ENCODE measurements at regions not wholly inside any gene's neighbourhood (a gene's known extent, or its start where the extent isn't known, plus 50 kb on each side); places are given as distances from the start of the nearest gene placed in this dataset.

- Mint-ChIP-seq H3K27ac (no peak overlapping the region), H3K4me1 (no peaks in the 10 kb centered on the region), H3K4me3 (no peak overlapping the region), H3K36me3 (no peaks in the 10 kb centered on the region), H3K27me3 (ENCODE audit: low read depth) (no peaks in the 10 kb centered on the region), H3K9me3 (no peaks in the 10 kb centered on the region)
- TF ChIP-seq CTCF (IDR thresholded peaks at IDR 0.05; ENCODE audit: unreplicated experiment): no peak
- DNase-seq (ENCODE audit: low spot score in 2 of 2, unreplicated experiment in 2 of 2): no peak
Measured at GRCh38 chr1:186569856-186570255, 108.9 kb upstream of the PDC start.

GRCh38 chr1:186568221-186568620, 107.3 kb upstream of the PDC start:
- Mint-ChIP-seq H3K4me1 (peaks cover 4% of the 10 kb centered on the region), H3K9me3 (no peaks in the 10 kb centered on the region), H3K27ac (no peak overlapping the region), H3K36me3 (no peaks in the 10 kb centered on the region), H3K4me3 (no peak overlapping the region), H3K27me3 (ENCODE audit: low read depth) (no peaks in the 10 kb centered on the region)
- TF ChIP-seq CTCF (IDR thresholded peaks at IDR 0.05; ENCODE audit: unreplicated experiment): no peak
- no peak for DNase-seq (ENCODE audit: low spot score in 2 of 2, unreplicated experiment in 2 of 2)

- no peak for TF ChIP-seq CTCF (IDR thresholded peaks at IDR 0.05; ENCODE audit: unreplicated experiment)
- no peaks in the 10 kb centered on the region for H3K9me3 Mint-ChIP-seq
Measured at GRCh38 chr1:186566140-186566855, 105.4 kb upstream of the PDC start.

GRCh38 chr1:186564582-186564981, 103.7 kb upstream of the PDC start:
- H3K4me3 Mint-ChIP-seq: no peak overlapping the region
- H3K27me3 Mint-ChIP-seq (ENCODE audit: low read depth): no peaks in the 10 kb centered on the region
- no peak for DNase-seq (ENCODE audit: low spot score in 2 of 2, unreplicated experiment in 2 of 2)
- H3K4me1 Mint-ChIP-seq: peaks cover 7% of the 10 kb centered on the region
- H3K27ac Mint-ChIP-seq: no peak overlapping the region
- no peak for TF ChIP-seq CTCF (IDR thresholded peaks at IDR 0.05; ENCODE audit: unreplicated experiment)
- no peaks in the 10 kb centered on the region for H3K36me3 Mint-ChIP-seq
- no peaks in the 10 kb centered on the region for H3K9me3 Mint-ChIP-seq

More at GRCh38 chr1:186566140-186566855, 105.4 kb upstream of the PDC start:
- no peak overlapping the region for H3K27ac Mint-ChIP-seq
- H3K27me3 Mint-ChIP-seq (ENCODE audit: low read depth): no peaks in the 10 kb centered on the region
- DNase-seq (ENCODE audit: low spot score in 2 of 2, unreplicated experiment in 2 of 2): no peak
- H3K4me1 Mint-ChIP-seq: peaks cover 4% of the 10 kb centered on the region
- no peaks in the 10 kb centered on the region for H3K36me3 Mint-ChIP-seq
- H3K4me3 Mint-ChIP-seq: no peak overlapping the region

GRCh38 chr1:186559601-186560116, 98.7 kb upstream of the PDC start:
- Mint-ChIP-seq H3K9me3 (no peaks in the 10 kb centered on the region), H3K36me3 (no peaks in the 10 kb centered on the region), H3K4me3 (no peak overlapping the region), H3K27ac (no peak overlapping the region), H3K4me1 (peaks cover 8% of the 10 kb centered on the region), H3K27me3 (ENCODE audit: low read depth) (no peaks in the 10 kb centered on the region)
- TF ChIP-seq CTCF (IDR thresholded peaks at IDR 0.05; ENCODE audit: unreplicated experiment): no peak
- DNase-seq (ENCODE audit: low spot score in 2 of 2, unreplicated experiment in 2 of 2): no peak
